Stimulated activated naive CD8-positive, alpha-beta T cell treated with anti-CD3 and anti-CD28 coated beads, Interleukin-15, Interleukin-2, amounts not matched to agents 100 U/mL and 50 U/mL, for 24 hours (primary cell): ENCODE measurements at regions not wholly inside any gene's neighbourhood (a gene's known extent, or its start where the extent isn't known, plus 50 kb on each side); places are given as distances from the start of the nearest gene placed in this dataset.

Experiments used
- ATAC-seq: fragments of 150-1000 bp; cut with Tn5 transposase; one replicate; pipeline ENCODE4 v1.10.0; 2021
- DNase-seq: peaks from one replicate; pipeline ENCODE4 v3.0.0; 2021

- no peak for DNase-seq
- no peak for ATAC-seq
These were observed 236.6 kb upstream of the GSE1 start for GRCh38 chr16:85376292-85377095.

GRCh38 chr16:85377388-85378144, 235.6 kb upstream of the GSE1 start:
- DNase-seq (no peak), ATAC-seq (no peak)

- ATAC-seq (no peak), DNase-seq (no peak)
These were observed 234.7 kb upstream of the GSE1 start for GRCh38 chr16:85378145-85379040.

- no peak for DNase-seq
- ATAC-seq, result no peak
These were observed 233.8 kb upstream of the GSE1 start for GRCh38 chr16:85379041-85380001.

GRCh38 chr16:85380002-85380395, 233.1 kb upstream of the GSE1 start:
- DNase-seq (no peak), ATAC-seq (no peak)

- ATAC-seq (no peak), DNase-seq (no peak)
These were observed 232.0 kb upstream of the GSE1 start for GRCh38 chr16:85380905-85381737.

GRCh38 chr16:85381738-85382592, 231.2 kb upstream of the GSE1 start:
- DNase-seq, result no peak

GRCh38 chr16:85382717-85383118, 230.4 kb upstream of the GSE1 start:
- ATAC-seq, result no peak

More at GRCh38 chr16:85381738-85382592, 231.2 kb upstream of the GSE1 start:
- no peak for ATAC-seq

GRCh38 chr16:85383836-85384832, 229.0 kb upstream of the GSE1 start:
- no peak for DNase-seq
- ATAC-seq, result no peak

More at GRCh38 chr16:85382717-85383118, 230.4 kb upstream of the GSE1 start:
- no peak for DNase-seq

- DNase-seq (no peak), ATAC-seq (no peak)
These were observed 228.2 kb upstream of the GSE1 start for GRCh38 chr16:85384833-85385462.

- no peak for DNase-seq
- ATAC-seq, result no peak
These were observed 227.4 kb upstream of the GSE1 start for GRCh38 chr16:85385463-85386331.

- DNase-seq, result no peak
- no peak for ATAC-seq
These were observed 226.5 kb upstream of the GSE1 start for GRCh38 chr16:85386467-85387170.

- ATAC-seq (no peak), DNase-seq (no peak)
These were observed 226.0 kb upstream of the GSE1 start for GRCh38 chr16:85387171-85387507.

- DNase-seq (no peak), ATAC-seq (no peak)
These were observed 225.3 kb upstream of the GSE1 start for GRCh38 chr16:85387731-85388295.

- ATAC-seq (no peak), DNase-seq (no peak)
These were observed 223.2 kb upstream of the GSE1 start for GRCh38 chr16:85389679-85390470.
